Gastroesophageal sphincter (tissue), 4 donors: ENCODE measurements at regions not wholly inside any gene's neighbourhood (a gene's known extent, or its start where the extent isn't known, plus 50 kb on each side); places are given as distances from the start of the nearest gene placed in this dataset.

ENCODE experiments used
- ATAC-seq: fragments of 150-250 bp; one replicate; pipeline ENCODE4 v1.9.1; 2016; ENCODE audit warnings: mild to moderate bottlenecking, moderate library complexity
- H3K27ac ChIP-seq, 4 donors: fragments of 200-600 bp; sonication (generic) in 3 of 4; 1 replicate in 3 of 4; 2 replicates in 1 of 4; pipeline ENCODE4 v1.5.1; 2016 to 2019
- H3K27me3 ChIP-seq: fragments of 200-600 bp; sonication (generic); one replicate; pipeline ENCODE4 v1.5.1; 2019
- H3K36me3 ChIP-seq, 2 donors: fragments of 200-600 bp; sonication (generic); one replicate each; pipeline ENCODE4 v1.5.1; 2019; ENCODE audit warnings: control low read depth in 1 of 2
- H3K4me1 ChIP-seq, 3 donors: fragments of 200-600 bp; sonication (generic); 1 replicate in 2 of 3; 2 replicates in 1 of 3; pipeline ENCODE4 v1.5.1; 2016 to 2019; ENCODE audit warnings: control low read depth in 2 of 3
- H3K4me3 ChIP-seq, 2 donors: fragments of 200-600 bp; sonication (generic); one replicate each; pipeline ENCODE4 v1.5.1; 2019; ENCODE audit warnings: mild to moderate bottlenecking in 1 of 2, moderate library complexity in 1 of 2
- H3K9me3 ChIP-seq, 3 donors: fragments of 200-600 bp; sonication (generic); one replicate each; pipeline ENCODE4 v1.5.1; 2017 to 2019; ENCODE audit warnings: control low read depth in 2 of 3
- EP300 ChIP-seq: sonication (generic); formaldehyde crosslinking; IDR thresholded peaks from one replicate; pipeline ENCODE4 v1.6.1; 2017; ENCODE audit warnings: antibody characterized with exemption, mild to moderate bottlenecking
- POLR2A ChIP-seq, 2 donors: fragments of 450-650 bp; IDR thresholded peaks; one replicate each; pipeline ENCODE4 v1.6.1; 2017; ENCODE audit warnings: antibody characterized with exemption in 2 of 2, mild to moderate bottlenecking in 2 of 2, moderate library complexity in 1 of 2
- POLR2AphosphoS5 ChIP-seq: sonication (generic); formaldehyde crosslinking; IDR thresholded peaks from one replicate; pipeline ENCODE4 v1.6.1; 2017; ENCODE audit warnings: antibody characterized with exemption
- WGBS, 2 donors: methylation state at CpG; one replicate each; pipeline ENCODE4 v1.1.5; 2018; ENCODE audit warnings: low coverage in 1 of 2; 5-methylcytosine and 5-hydroxymethylcytosine counted together
- TF ChIP-seq, protein P1 (sequence below), 4 experiments: fragments of 200-600 bp in 2 of 4; fragments of 450-650 bp in 2 of 4; sonication (generic) in 1 of 4; IDR thresholded peaks; one replicate each; pipeline ENCODE4 v1.5.1; 2017 to 2019; ENCODE audit warnings: antibody characterized with exemption in 4 of 4, mild to moderate bottlenecking in 2 of 4, moderate library complexity in 2 of 4

- Histone ChIP-seq H3K36me3 (no peaks in the 10 kb centered on the region), H3K27me3 (peaks cover 10% of the 10 kb centered on the region), H3K4me3 (no peak overlapping the region), H3K4me1 (no peaks in the 10 kb centered on the region), H3K9me3 (peaks cover 0 to 23% (median 0%) of the 10 kb centered on the region in 3 donors), H3K27ac (no peak overlapping the region)
- TF ChIP-seq, protein P1, sequence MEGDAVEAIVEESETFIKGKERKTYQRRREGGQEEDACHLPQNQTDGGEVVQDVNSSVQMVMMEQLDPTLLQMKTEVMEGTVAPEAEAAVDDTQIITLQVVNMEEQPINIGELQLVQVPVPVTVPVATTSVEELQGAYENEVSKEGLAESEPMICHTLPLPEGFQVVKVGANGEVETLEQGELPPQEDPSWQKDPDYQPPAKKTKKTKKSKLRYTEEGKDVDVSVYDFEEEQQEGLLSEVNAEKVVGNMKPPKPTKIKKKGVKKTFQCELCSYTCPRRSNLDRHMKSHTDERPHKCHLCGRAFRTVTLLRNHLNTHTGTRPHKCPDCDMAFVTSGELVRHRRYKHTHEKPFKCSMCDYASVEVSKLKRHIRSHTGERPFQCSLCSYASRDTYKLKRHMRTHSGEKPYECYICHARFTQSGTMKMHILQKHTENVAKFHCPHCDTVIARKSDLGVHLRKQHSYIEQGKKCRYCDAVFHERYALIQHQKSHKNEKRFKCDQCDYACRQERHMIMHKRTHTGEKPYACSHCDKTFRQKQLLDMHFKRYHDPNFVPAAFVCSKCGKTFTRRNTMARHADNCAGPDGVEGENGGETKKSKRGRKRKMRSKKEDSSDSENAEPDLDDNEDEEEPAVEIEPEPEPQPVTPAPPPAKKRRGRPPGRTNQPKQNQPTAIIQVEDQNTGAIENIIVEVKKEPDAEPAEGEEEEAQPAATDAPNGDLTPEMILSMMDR (IDR thresholded peaks at IDR 0.05) = no peak
- no peak for TF ChIP-seq EP300
- no peak for TF ChIP-seq POLR2AphosphoS5
- TF ChIP-seq POLR2A (IDR thresholded peaks at IDR 0.05) = no peak
- 60 to 79% methylated on average over 7 to 12 of the region's 25 CpGs for WGBS, 2 donors
- no peak for ATAC-seq
These were observed 66.8 kb upstream of the RFLNA start for GRCh38 chr12:124227951-124228711.

DNA sequence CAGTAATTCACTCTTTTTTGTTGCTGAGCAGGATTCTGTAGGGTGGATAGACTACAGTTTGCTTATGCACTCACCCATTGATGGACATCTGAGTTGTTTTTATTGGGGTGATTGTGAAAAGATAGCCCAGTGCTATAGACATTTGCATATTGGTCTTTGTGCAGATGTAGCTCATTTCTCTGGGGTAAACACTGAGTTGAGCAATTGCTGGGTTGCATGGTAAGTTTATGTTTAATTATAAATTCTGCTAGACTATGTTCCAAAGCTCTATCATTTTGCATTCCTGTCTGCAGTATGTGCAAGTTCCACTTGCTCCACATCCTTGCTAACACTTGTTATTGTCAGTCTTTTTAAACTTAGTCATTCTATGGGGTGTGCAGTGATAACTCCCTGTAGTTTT is 65.4 kb upstream of the RFLNA start:
- Histone ChIP-seq H3K9me3 (peaks cover 0 to 23% (median 0%) of the 10 kb centered on the region in 3 donors), H3K27ac (no peak overlapping the region), H3K27me3 (peaks cover 10% of the 10 kb centered on the region), H3K36me3 (no peaks in the 10 kb centered on the region), H3K4me1 (no peaks in the 10 kb centered on the region), H3K4me3 (no peak overlapping the region)
- no peak for ATAC-seq
- TF ChIP-seq, protein P1 (IDR thresholded peaks at IDR 0.05) = no peak
- no peak for TF ChIP-seq POLR2A (IDR thresholded peaks at IDR 0.05)
- TF ChIP-seq EP300 = no peak
- no peak for TF ChIP-seq POLR2AphosphoS5

GRCh38 chr12:124230117-124230757 is 64.7 kb upstream of the RFLNA start:
- 84 to 87% methylated on average over 2 of the region's 2 CpGs for WGBS, 2 donors
- Histone ChIP-seq H3K9me3 (peaks cover 0 to 23% (median 0%) of the 10 kb centered on the region in 3 donors), H3K36me3 (no peaks in the 10 kb centered on the region), H3K4me3 (no peak overlapping the region), H3K4me1 (no peaks in the 10 kb centered on the region), H3K27ac (no peak overlapping the region), H3K27me3 (peaks cover 10% of the 10 kb centered on the region)
- no peak for ATAC-seq
- TF ChIP-seq POLR2AphosphoS5 (no peak), EP300 (no peak), POLR2A (IDR thresholded peaks at IDR 0.05) (no peak)
- TF ChIP-seq, protein P1 (IDR thresholded peaks at IDR 0.05) = no peak

DNA sequence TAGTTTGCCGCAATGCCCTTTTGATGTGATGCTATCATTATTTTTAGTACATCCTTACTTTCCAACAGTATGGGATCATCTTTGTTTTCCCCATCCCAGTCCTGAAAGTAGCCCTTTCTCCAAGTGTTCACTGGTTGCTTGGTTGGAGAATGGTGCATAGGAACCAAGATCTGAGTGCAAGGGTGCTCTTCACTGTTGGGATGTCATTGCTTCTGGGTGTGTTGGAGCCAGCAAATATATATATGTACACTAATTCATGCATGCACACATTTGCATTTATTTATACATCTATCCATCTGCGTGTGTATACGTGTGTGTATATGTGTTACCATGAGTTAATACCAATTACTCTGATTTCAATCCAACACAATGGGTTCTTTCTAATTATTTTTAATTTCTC is 64.1 kb upstream of the RFLNA start:
- H3K27me3 ChIP-seq = peaks cover 10% of the 10 kb centered on the region
- peaks cover 0 to 23% (median 0%) of the 10 kb centered on the region in 3 donors for H3K9me3 ChIP-seq
- no peaks in the 10 kb centered on the region for H3K4me1 ChIP-seq
- 80 to 96% methylated on average over 1 to 3 of the region's 3 CpGs for WGBS, 2 donors
- H3K4me3 ChIP-seq = no peak overlapping the region
- H3K27ac ChIP-seq = no peak overlapping the region
- no peak for TF ChIP-seq POLR2AphosphoS5
- TF ChIP-seq EP300 = no peak
- no peak for TF ChIP-seq POLR2A (IDR thresholded peaks at IDR 0.05)
- TF ChIP-seq, protein P1 (IDR thresholded peaks at IDR 0.05) = no peak
- no peak for ATAC-seq
- no peaks in the 10 kb centered on the region for H3K36me3 ChIP-seq
